HCT116 (cell line): ENCODE measurements at regions not wholly inside any gene's neighbourhood (a gene's known extent, or its start where the extent isn't known, plus 50 kb on each side); places are given as distances from the start of the nearest gene placed in this dataset.

Source experiments
- ATAC-seq: fragments of 200-7000 bp; cut with Tn5 transposase; 2 replicates; pipeline ENCODE4 v1.9.1; 2020; ENCODE audit warnings: mild to moderate bottlenecking, moderate library complexity
- BruUV-seq: library from RNA; stranded (reverse); fragments of 400-500 nt; replicated peaks from 2 replicates; lab custom pipeline; 2021; lab: Mats Ljungman, UMichigan
- CTCF ChIA-PET: fragments of 300-600 bp; sonication (Branson Sonifier 250); formaldehyde crosslinking; loops from one replicate; lab custom pipeline; 2021; ENCODE audit warnings: antibody characterized with exemption; lab: Charles Lee
- POLR2A ChIA-PET: fragments of 300-600, 350-600 bp; sonication (Branson Sonifier 250); formaldehyde crosslinking; loops from one replicate; lab custom pipeline; 2021; ENCODE audit warnings: antibody characterized with exemption; lab: Charles Lee
- RAD21 ChIA-PET, 2 experiments: fragments of 300-600 bp; sonication (Branson Sonifier 250); formaldehyde crosslinking; loops; one replicate each; lab custom pipeline; 2023; ENCODE audit warnings: low total read pairs in 2 of 2; ENCODE audit not compliant: uncharacterized antibody in 2 of 2, unreplicated experiment in 2 of 2, low non-redundant PET in 1 of 2; lab: Charles Lee
- DNase-seq: peaks from one replicate; pipeline ENCODE4 v3.0.0-alpha.2; 2010; ENCODE audit warnings: low read depth, low spot score
- H2AFZ ChIP-seq: fragments of 200-600 bp; shearing (Covaris generic), sonication (generic); 2 replicates; pipeline ENCODE4 v1.6.1; 2017; ENCODE audit warnings: low read depth, mixed run types, mixed read lengths, antibody characterized with exemption, low read length; ENCODE audit not compliant: poor library complexity, severe bottlenecking
- H3K27ac ChIP-seq: 2 replicates; pipeline ENCODE4 v1.5.1; 2012; ENCODE audit warnings: low read depth, low read length
- H3K27me3 ChIP-seq: fragments of 200-600 bp; sonication (generic); 2 replicates; pipeline ENCODE4 v1.6.1; 2016; ENCODE audit warnings: mixed run types, low read length, mixed read lengths; ENCODE audit not compliant: insufficient read depth
- H3K36me3 ChIP-seq, 2 experiments: fragments of 200-500 bp in 1 of 2; fragments of 200-600 bp in 1 of 2; sonication (Bioruptor generic) in 1 of 2; sonication (generic) in 1 of 2; 2 replicates each; pipeline versions ENCODE4 v1.5.1 to v1.6.1; 2014 to 2016; ENCODE audit warnings: low read length in 2 of 2, inconsistent platforms in 1 of 2, mixed read lengths in 1 of 2, mixed run types in 1 of 2; ENCODE audit not compliant: insufficient read depth in 2 of 2, control insufficient read depth in 1 of 2
- H3K4me1 ChIP-seq, 2 experiments: fragments of 200-600 bp in 1 of 2; sonication (generic) in 1 of 2; 2 replicates each; pipeline versions ENCODE4 v1.5.1 to v1.6.1; 2012 to 2017; ENCODE audit warnings: low read length in 2 of 2, inconsistent platforms in 1 of 2, mild to moderate bottlenecking in 1 of 2, mixed read lengths in 1 of 2, mixed run types in 1 of 2, moderate library complexity in 1 of 2; ENCODE audit not compliant: insufficient read depth in 2 of 2, control insufficient read depth in 1 of 2
- H3K4me2 ChIP-seq: fragments of 200-600 bp; sonication (generic); 2 replicates; pipeline ENCODE4 v1.6.1; 2017; ENCODE audit warnings: mixed run types, low read length, mixed read lengths
- H3K4me3 ChIP-seq, 2 experiments: fragments of 200-600 bp in 1 of 2; sonication (generic) in 1 of 2; replicated peaks in 1 of 2; 2 replicates each; pipeline ENCODE4 v1.5.1; 2011 to 2016; ENCODE audit warnings: low read length in 2 of 2, control low read depth in 1 of 2, low read depth in 1 of 2, mild to moderate bottlenecking in 1 of 2, mixed read lengths in 1 of 2, mixed run types in 1 of 2
- H3K79me2 ChIP-seq: fragments of 200-600 bp; sonication (generic); 2 replicates; pipeline ENCODE4 v1.6.1; 2017; ENCODE audit warnings: mild to moderate bottlenecking, mixed run types, low read length, moderate library complexity, mixed read lengths; ENCODE audit not compliant: insufficient read depth
- H3K9ac ChIP-seq: fragments of 200-600 bp; sonication (generic); 2 replicates; pipeline ENCODE4 v1.6.1; 2016; ENCODE audit warnings: low read length, mixed read lengths
- H3K9me2 ChIP-seq: fragments of 200-600 bp; sonication (generic), shearing (Covaris generic); 2 replicates; pipeline ENCODE4 v1.6.1; 2017; ENCODE audit warnings: mixed run types, mild to moderate bottlenecking, moderate library complexity; ENCODE audit not compliant: insufficient read depth
- H3K9me3 ChIP-seq, 2 experiments: fragments of 200-500 bp in 1 of 2; fragments of 200-600 bp in 1 of 2; sonication (Bioruptor generic) in 1 of 2; sonication (generic) in 1 of 2; 2 replicates each; pipeline ENCODE4 v1.6.1; 2014 to 2017; ENCODE audit warnings: low read length in 2 of 2, mixed read lengths in 2 of 2, inconsistent platforms in 1 of 2, low read depth in 1 of 2, mild to moderate bottlenecking in 1 of 2, mixed run types in 1 of 2, moderate library complexity in 1 of 2; ENCODE audit not compliant: control insufficient read depth in 1 of 2, insufficient read depth in 1 of 2
- H4K20me1 ChIP-seq: fragments of 200-600 bp; sonication (generic), shearing (Covaris generic); 2 replicates; pipeline ENCODE4 v1.6.1; 2017; ENCODE audit warnings: mixed run types, mild to moderate bottlenecking, moderate library complexity; ENCODE audit not compliant: insufficient read depth
- CEBPB ChIP-seq: IDR thresholded peaks from 2 replicates; pipeline ENCODE4 v1.6.1; 2012; ENCODE audit warnings: low read depth
- EZH2phosphoT487 ChIP-seq: fragments of 200-600 bp; IDR thresholded peaks from 2 replicates; pipeline ENCODE4 v1.6.1; 2018; ENCODE audit warnings: antibody characterized with exemption, borderline replicate concordance
- FOSL1 ChIP-seq: IDR thresholded peaks from 2 replicates; pipeline ENCODE4 v1.6.1; 2012; ENCODE audit warnings: low read depth
- JUND ChIP-seq: IDR thresholded peaks from 2 replicates; pipeline ENCODE4 v1.6.1; 2012
- POLR2A ChIP-seq: IDR thresholded peaks from 2 replicates; pipeline ENCODE4 v1.7.0; 2011; ENCODE audit warnings: borderline replicate concordance; ENCODE audit not compliant: insufficient read depth, insufficient read length; ENCODE audit errors: extremely low read depth
- POLR2AphosphoS5 ChIP-seq: IDR thresholded peaks from 2 replicates; pipeline ENCODE4 v1.6.1; 2011; ENCODE audit warnings: mild to moderate bottlenecking, low read depth, low read length, moderate library complexity
- RAD21 ChIP-seq: IDR thresholded peaks from 2 replicates; pipeline ENCODE4 v1.6.1; 2012; ENCODE audit warnings: low read depth, mild to moderate bottlenecking
- REST ChIP-seq: IDR thresholded peaks from 2 replicates; pipeline ENCODE4 v1.6.1; 2012; ENCODE audit warnings: low read depth
- SP1 ChIP-seq: IDR thresholded peaks from 2 replicates; pipeline ENCODE4 v1.6.1; 2012; ENCODE audit warnings: low read depth
- ZBTB33 ChIP-seq: IDR thresholded peaks from 2 replicates; pipeline ENCODE4 v1.6.1; 2011; ENCODE audit warnings: mild to moderate bottlenecking, low read length, moderate library complexity; ENCODE audit not compliant: insufficient replicate concordance; ENCODE audit errors: extremely low read depth
- ZNF274 ChIP-seq: fragments of 200-500 bp; sonication (Bioruptor generic); IDR thresholded peaks from 2 replicates; pipeline ENCODE4 v1.6.1; 2014; ENCODE audit warnings: mild to moderate bottlenecking, low read depth, low read length, inconsistent platforms
- intact Hi-C: fragments of 100-400 bp; cut with micrococcal nuclease; formaldehyde crosslinking; loops from 2 replicates; pipeline ENCODE4 v1.10.0; 2022
- TF ChIP-seq, protein P1 (sequence below), 3 experiments: fragments of 200-600 bp in 1 of 3; sonication (generic) in 1 of 3; IDR thresholded peaks in 2 of 3; conservative IDR thresholded peaks in 1 of 3; 2 replicates each; pipeline ENCODE4 v1.5.1; 2012 to 2017; ENCODE audit warnings: low read depth in 2 of 3, low read length in 2 of 3, antibody characterized with exemption in 1 of 3, borderline replicate concordance in 1 of 3, control low read depth in 1 of 3, mild to moderate bottlenecking in 1 of 3, mixed read lengths in 1 of 3, mixed run types in 1 of 3, moderate library complexity in 1 of 3; ENCODE audit not compliant: insufficient read depth in 1 of 3

DNA sequence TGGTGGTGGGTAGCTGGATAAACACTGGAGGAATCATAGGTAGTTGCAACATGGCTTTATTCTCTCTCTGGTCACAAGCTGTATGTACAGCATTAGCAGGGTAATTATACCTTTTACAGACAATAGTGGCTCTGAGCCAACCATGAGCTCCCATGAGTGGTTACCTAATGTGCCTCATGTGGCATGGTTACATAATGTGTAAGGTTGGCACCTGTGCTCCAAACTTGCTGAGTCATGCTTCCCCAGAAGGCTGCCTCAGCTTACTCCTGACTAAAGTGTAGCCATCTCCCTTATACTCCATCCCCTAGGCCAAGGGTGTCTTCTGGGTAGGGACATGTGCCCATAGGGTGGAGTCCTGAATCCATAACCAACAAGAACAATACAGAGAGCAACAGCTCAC, 345.3 kb upstream of the SEMA3C start:
- POLR2A ChIA-PET: no interaction called here
- Histone ChIP-seq H3K4me1 (no peaks in the 10 kb centered on the region), H2AFZ (no peak overlapping the region), H3K36me3 (no peaks in the 10 kb centered on the region), H4K20me1 (no peaks in the 10 kb centered on the region), H3K9me2 (no peaks in the 10 kb centered on the region), H3K27me3 (no peaks in the 10 kb centered on the region), H3K4me2 (no peak overlapping the region), H3K9ac (no peak overlapping the region), H3K4me3 (no peak overlapping the region), H3K27ac (no peak overlapping the region), H3K9me3 (no peaks in the 10 kb centered on the region), H3K79me2 (no peaks in the 10 kb centered on the region)
- TF ChIP-seq EZH2phosphoT487 (no peak), ZBTB33 (no peak), SP1 (no peak), POLR2A (no peak), JUND (no peak), FOSL1 (no peak), REST (no peak), POLR2AphosphoS5 (no peak), CEBPB (no peak), RAD21 (no peak), ZNF274 (no peak)
- TF ChIP-seq, protein P1, sequence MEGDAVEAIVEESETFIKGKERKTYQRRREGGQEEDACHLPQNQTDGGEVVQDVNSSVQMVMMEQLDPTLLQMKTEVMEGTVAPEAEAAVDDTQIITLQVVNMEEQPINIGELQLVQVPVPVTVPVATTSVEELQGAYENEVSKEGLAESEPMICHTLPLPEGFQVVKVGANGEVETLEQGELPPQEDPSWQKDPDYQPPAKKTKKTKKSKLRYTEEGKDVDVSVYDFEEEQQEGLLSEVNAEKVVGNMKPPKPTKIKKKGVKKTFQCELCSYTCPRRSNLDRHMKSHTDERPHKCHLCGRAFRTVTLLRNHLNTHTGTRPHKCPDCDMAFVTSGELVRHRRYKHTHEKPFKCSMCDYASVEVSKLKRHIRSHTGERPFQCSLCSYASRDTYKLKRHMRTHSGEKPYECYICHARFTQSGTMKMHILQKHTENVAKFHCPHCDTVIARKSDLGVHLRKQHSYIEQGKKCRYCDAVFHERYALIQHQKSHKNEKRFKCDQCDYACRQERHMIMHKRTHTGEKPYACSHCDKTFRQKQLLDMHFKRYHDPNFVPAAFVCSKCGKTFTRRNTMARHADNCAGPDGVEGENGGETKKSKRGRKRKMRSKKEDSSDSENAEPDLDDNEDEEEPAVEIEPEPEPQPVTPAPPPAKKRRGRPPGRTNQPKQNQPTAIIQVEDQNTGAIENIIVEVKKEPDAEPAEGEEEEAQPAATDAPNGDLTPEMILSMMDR (IDR thresholded peaks at IDR 0.05 in 2 of 3, conservative IDR thresholded peaks at IDR 0.05 in 1 of 3; ENCODE audit: borderline replicate concordance in 1 of 3, insufficient read depth in 1 of 3, low read depth in 2 of 3, low read length in 2 of 3): no peak
- CTCF ChIA-PET: no interaction called here
- ATAC-seq: no peak
- intact Hi-C loops: no loop called here
- DNase-seq: no peak
- RAD21 ChIA-PET: no interaction called here
- BruUV-seq: no TSS peak
